Kidney (tissue), 13 donors: ENCODE measurements at regions not wholly inside any gene's neighbourhood (a gene's known extent, or its start where the extent isn't known, plus 50 kb on each side); places are given as distances from the start of the nearest gene placed in this dataset.

ENCODE experiments used
- DNase-seq, 5 donors: peaks; one replicate each; pipeline ENCODE4 v3.0.0-alpha.2; 2013 to 2020
- FAIRE-seq: peaks from 2 replicates; lab custom pipeline; 2012; peaks lifted over from hg19 to GRCh38; lab: Jason Lieb, UNC
- H3K27ac ChIP-seq, 2 donors: one replicate each; pipeline ENCODE4 v1.7.0; 2013; ENCODE audit warnings: low read depth in 2 of 2, low read length in 2 of 2, inconsistent platforms in 1 of 2
- H3K27me3 ChIP-seq: one replicate; pipeline ENCODE4 v1.7.1; 2013; ENCODE audit warnings: low read length, inconsistent platforms; ENCODE audit not compliant: control insufficient read depth, insufficient read depth
- H3K36me3 ChIP-seq, 3 donors: one replicate each; pipeline versions ENCODE4 v1.7.0 to v1.7.1; 2013; ENCODE audit warnings: low read length in 3 of 3, control low read depth in 1 of 3, inconsistent platforms in 1 of 3; ENCODE audit not compliant: insufficient read depth in 3 of 3, control insufficient read depth in 2 of 3
- H3K4me1 ChIP-seq, 3 donors: one replicate each; pipeline versions ENCODE4 v1.7.0 to v1.7.1; 2013; ENCODE audit warnings: low read length in 3 of 3, inconsistent platforms in 1 of 3, low read depth in 1 of 3; ENCODE audit not compliant: control insufficient read depth in 2 of 3, insufficient read depth in 2 of 3
- H3K4me3 ChIP-seq, 3 donors: one replicate each; pipeline versions ENCODE4 v1.7.0 to v1.8.1; 2013; ENCODE audit warnings: low read length in 3 of 3, control low read depth in 1 of 3, inconsistent platforms in 1 of 3
- H3K9ac ChIP-seq, 3 donors: one replicate each; pipeline versions ENCODE4 v1.7.0 to v1.7.1; 2013; ENCODE audit warnings: low read length in 3 of 3, control low read depth in 1 of 3, inconsistent platforms in 1 of 3
- H3K9me3 ChIP-seq, 3 donors: one replicate each; pipeline versions ENCODE4 v1.7.0 to v1.7.1; 2013; ENCODE audit warnings: low read length in 3 of 3, control low read depth in 1 of 3, inconsistent platforms in 1 of 3; ENCODE audit not compliant: control insufficient read depth in 2 of 3, insufficient read depth in 1 of 3
- intact Hi-C: fragments of 100-400 bp; cut with DNase I; formaldehyde crosslinking; loops from one replicate; pipeline ENCODE4 v1.11.1; 2022
- TF ChIP-seq, protein P1 (sequence below): IDR thresholded peaks from 3 replicates; pipeline ENCODE4 v1.5.1; 2012; ENCODE audit warnings: mild to moderate bottlenecking, moderate library complexity, borderline replicate concordance; ENCODE audit not compliant: insufficient read depth; ENCODE audit errors: extremely low read depth
- donor health status: control.
- donor health status: control.
- donor health status: control.
- donor health status: control.
- donor health status: control.
- donor health status: DM: yes; HTN: yes; CAD: no.
- donor health status: Normal renal cell carcinoma (clear cell type).

DNA sequence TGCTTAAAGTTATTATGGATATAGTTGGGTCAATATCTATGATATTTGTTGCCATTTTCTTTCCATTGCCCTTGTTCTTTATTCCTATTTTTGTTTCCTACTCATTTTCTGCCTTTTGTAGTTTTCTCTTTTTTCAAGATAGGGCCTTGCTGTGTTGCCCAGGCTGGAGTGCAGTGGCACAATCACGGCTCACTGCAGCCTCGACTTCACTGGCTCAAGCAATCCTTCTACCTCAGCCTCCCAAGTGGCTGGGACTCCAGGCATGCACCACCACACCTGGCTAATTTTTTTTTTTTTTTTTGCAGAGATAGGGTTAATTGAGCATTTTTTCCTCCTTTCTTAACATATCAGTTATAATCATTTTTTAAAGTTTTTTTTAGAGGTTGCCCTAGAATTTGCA lies 92.7 kb downstream of the TOMM20 start:
- peaks cover 0 to 3% (median 0%) of the 10 kb centered on the region in 3 donors for H3K4me1 ChIP-seq
- intact Hi-C loops, result no loop called here
- no peaks in the 10 kb centered on the region for H3K36me3 ChIP-seq
- H3K4me3 ChIP-seq, result no peak overlapping the region
- H3K27ac ChIP-seq, result no peak overlapping the region
- H3K27me3 ChIP-seq, result no peaks in the 10 kb centered on the region
- TF ChIP-seq, protein P1, sequence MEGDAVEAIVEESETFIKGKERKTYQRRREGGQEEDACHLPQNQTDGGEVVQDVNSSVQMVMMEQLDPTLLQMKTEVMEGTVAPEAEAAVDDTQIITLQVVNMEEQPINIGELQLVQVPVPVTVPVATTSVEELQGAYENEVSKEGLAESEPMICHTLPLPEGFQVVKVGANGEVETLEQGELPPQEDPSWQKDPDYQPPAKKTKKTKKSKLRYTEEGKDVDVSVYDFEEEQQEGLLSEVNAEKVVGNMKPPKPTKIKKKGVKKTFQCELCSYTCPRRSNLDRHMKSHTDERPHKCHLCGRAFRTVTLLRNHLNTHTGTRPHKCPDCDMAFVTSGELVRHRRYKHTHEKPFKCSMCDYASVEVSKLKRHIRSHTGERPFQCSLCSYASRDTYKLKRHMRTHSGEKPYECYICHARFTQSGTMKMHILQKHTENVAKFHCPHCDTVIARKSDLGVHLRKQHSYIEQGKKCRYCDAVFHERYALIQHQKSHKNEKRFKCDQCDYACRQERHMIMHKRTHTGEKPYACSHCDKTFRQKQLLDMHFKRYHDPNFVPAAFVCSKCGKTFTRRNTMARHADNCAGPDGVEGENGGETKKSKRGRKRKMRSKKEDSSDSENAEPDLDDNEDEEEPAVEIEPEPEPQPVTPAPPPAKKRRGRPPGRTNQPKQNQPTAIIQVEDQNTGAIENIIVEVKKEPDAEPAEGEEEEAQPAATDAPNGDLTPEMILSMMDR, result no peak
- H3K9me3 ChIP-seq, result no peaks in the 10 kb centered on the region
- no peak overlapping the region for H3K9ac ChIP-seq
- DNase-seq, result no peak
- no peak for FAIRE-seq

DNA sequence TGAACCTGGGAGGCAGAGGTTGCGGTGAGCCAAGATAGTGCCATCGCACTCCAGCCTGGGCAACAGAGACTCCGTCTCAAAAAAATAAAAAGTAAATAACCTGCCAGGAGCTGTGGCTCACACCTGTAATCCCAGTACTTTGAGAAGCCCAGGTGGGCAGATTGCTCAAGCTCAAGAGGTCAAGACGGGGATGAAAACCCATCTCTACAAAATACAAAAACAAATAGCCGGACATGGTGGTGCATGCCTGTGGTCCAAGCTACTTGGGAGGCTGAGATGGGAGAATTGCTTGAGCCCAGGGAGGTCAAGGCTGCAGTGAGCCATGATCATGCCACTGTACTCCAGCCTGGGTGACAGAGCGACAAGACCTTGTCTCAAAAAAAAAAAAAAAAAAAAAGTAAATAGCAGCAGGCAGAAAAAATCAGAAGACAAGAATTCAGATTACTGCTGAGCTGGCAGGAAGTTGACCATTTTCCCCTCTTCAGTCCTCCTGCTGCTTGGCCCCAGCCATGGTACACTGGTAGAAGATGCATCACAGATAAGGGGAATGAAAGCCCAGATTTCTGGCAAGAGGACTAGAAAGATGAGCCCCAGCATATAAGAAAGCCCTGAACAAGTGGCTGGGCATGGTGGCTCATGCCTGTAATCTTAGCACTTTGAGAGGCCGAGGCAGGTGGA lies 97.6 kb downstream of the TOMM20 start:
- Histone ChIP-seq H3K36me3 (no peaks in the 10 kb centered on the region), H3K27me3 (no peaks in the 10 kb centered on the region), H3K9me3 (no peaks in the 10 kb centered on the region), H3K27ac (no peak overlapping the region), H3K4me3 (no peak overlapping the region), H3K9ac (no peak overlapping the region), H3K4me1 (peaks cover 0 to 3% (median 0%) of the 10 kb centered on the region in 3 donors)
- DNase-seq (no peak), FAIRE-seq (no peak)
- intact Hi-C loops, result no loop called here
- TF ChIP-seq, protein P1, result no peak

DNA sequence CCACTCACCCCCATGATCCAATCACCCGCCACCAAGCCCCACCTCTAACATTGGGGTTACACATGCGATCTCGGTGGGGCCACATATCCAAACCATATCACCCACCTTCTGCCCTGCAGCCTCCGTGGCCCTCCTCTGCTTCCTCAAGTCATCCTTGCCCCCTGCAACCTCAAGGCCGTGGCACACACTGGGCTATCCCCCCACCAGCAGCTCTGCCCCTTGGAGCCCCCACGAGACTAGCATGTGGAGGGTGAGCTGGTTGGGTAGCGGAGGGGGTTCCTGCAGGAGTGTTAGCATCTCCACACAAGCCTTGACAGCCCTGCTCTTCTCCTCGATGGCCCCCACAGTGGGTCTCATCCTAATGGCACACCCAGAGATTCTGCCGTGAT lies 100.8 kb downstream of the TOMM20 start:
- Histone ChIP-seq H3K27ac (no peak overlapping the region), H3K9ac (no peak overlapping the region), H3K4me3 (no peak overlapping the region), H3K9me3 (no peaks in the 10 kb centered on the region), H3K4me1 (peaks cover 0 to 3% (median 3%) of the 10 kb centered on the region in 3 donors), H3K36me3 (no peaks in the 10 kb centered on the region), H3K27me3 (no peaks in the 10 kb centered on the region)
- TF ChIP-seq, protein P1, result no peak
- no peak for DNase-seq
- no peak for FAIRE-seq
- intact Hi-C loops, result no loop called here
